Trophoblast cell (in vitro differentiated cells and primary cell): ENCODE measurements at regions not wholly inside any gene's neighbourhood (a gene's known extent, or its start where the extent isn't known, plus 50 kb on each side); places are given as distances from the start of the nearest gene placed in this dataset.

Experiments used
- DNase-seq, 2 donors: peaks; one replicate each; pipeline ENCODE4 v3.0.0-alpha.2; 2016
- H2AFZ ChIP-seq: 2 replicates; pipeline ENCODE4 v1.6.1; 2013; ENCODE audit warnings: low read length, moderate library complexity, mild to moderate bottlenecking; ENCODE audit not compliant: insufficient read depth, poor library complexity
- H2AK5ac ChIP-seq: 2 replicates; pipeline ENCODE4 v1.6.1; 2013; ENCODE audit warnings: mild to moderate bottlenecking, low read length
- H2BK120ac ChIP-seq: 2 replicates; pipeline ENCODE4 v1.6.1; 2013; ENCODE audit warnings: low read length, mild to moderate bottlenecking, moderate library complexity; ENCODE audit not compliant: insufficient read depth, poor library complexity
- H2BK12ac ChIP-seq: 2 replicates; pipeline ENCODE4 v1.6.1; 2013; ENCODE audit warnings: mild to moderate bottlenecking, low read length, moderate library complexity
- H2BK5ac ChIP-seq: 2 replicates; pipeline ENCODE4 v1.6.1; 2013; ENCODE audit warnings: low read length, low read depth, moderate library complexity, mild to moderate bottlenecking; ENCODE audit not compliant: poor library complexity
- H3K14ac ChIP-seq: 2 replicates; pipeline ENCODE4 v1.6.1; 2013; ENCODE audit warnings: mild to moderate bottlenecking, low read length
- H3K18ac ChIP-seq: 2 replicates; pipeline ENCODE4 v1.6.1; 2013; ENCODE audit warnings: mild to moderate bottlenecking, low read length
- H3K23ac ChIP-seq: 2 replicates; pipeline ENCODE4 v1.6.1; 2013; ENCODE audit warnings: low read length
- H3K27ac ChIP-seq: 2 replicates; pipeline ENCODE4 v1.5.1; 2013; ENCODE audit warnings: low read depth, mild to moderate bottlenecking, inconsistent platforms, low read length, moderate library complexity
- H3K27me3 ChIP-seq: 2 replicates; pipeline ENCODE4 v1.6.1; 2013; ENCODE audit warnings: inconsistent platforms, mild to moderate bottlenecking, low read length, moderate library complexity; ENCODE audit not compliant: insufficient read depth
- H3K36me3 ChIP-seq, 2 experiments: 1 replicate in 1 of 2; 2 replicates in 1 of 2; pipeline ENCODE4 v1.6.1; 2013; ENCODE audit warnings: low read length in 2 of 2, mild to moderate bottlenecking in 2 of 2, moderate library complexity in 1 of 2; ENCODE audit not compliant: insufficient read depth in 2 of 2, control insufficient read depth in 1 of 2
- H3K4ac ChIP-seq: 2 replicates; pipeline ENCODE4 v1.6.1; 2013; ENCODE audit warnings: low read depth, mild to moderate bottlenecking, low read length, moderate library complexity
- H3K4me1 ChIP-seq, 2 experiments: 1 replicate in 1 of 2; 2 replicates in 1 of 2; pipeline ENCODE4 v1.6.1; 2013; ENCODE audit warnings: low read length in 2 of 2, mild to moderate bottlenecking in 2 of 2, moderate library complexity in 1 of 2; ENCODE audit not compliant: insufficient read depth in 2 of 2, control insufficient read depth in 1 of 2
- H3K4me2 ChIP-seq: 2 replicates; pipeline ENCODE4 v1.6.1; 2013; ENCODE audit warnings: inconsistent platforms, mild to moderate bottlenecking, low read length, moderate library complexity
- H3K4me3 ChIP-seq: 2 replicates; pipeline ENCODE4 v1.5.1; 2013; ENCODE audit warnings: mild to moderate bottlenecking, low read depth, low read length, inconsistent platforms
- H3K79me1 ChIP-seq: one replicate; pipeline ENCODE4 v1.6.1; 2013; ENCODE audit warnings: low read length
- H3K79me2 ChIP-seq: 2 replicates; pipeline ENCODE4 v1.6.1; 2013; ENCODE audit warnings: low read length, mild to moderate bottlenecking; ENCODE audit not compliant: control insufficient read depth, insufficient read depth, poor library complexity
- H3K9ac ChIP-seq: 2 replicates; pipeline ENCODE4 v1.6.1; 2013; ENCODE audit warnings: mild to moderate bottlenecking, low read length
- H3K9me3 ChIP-seq: 2 replicates; pipeline ENCODE4 v1.6.1; 2013; ENCODE audit warnings: low read depth, mild to moderate bottlenecking, control low read depth, inconsistent platforms, low read length; ENCODE audit not compliant: insufficient read depth
- H4K12ac ChIP-seq: 2 replicates; pipeline ENCODE4 v1.6.1; 2013; ENCODE audit warnings: low read depth, mild to moderate bottlenecking, low read length, moderate library complexity
- H4K8ac ChIP-seq: 2 replicates; pipeline ENCODE4 v1.6.1; 2013; ENCODE audit warnings: low read depth, mild to moderate bottlenecking, low read length, moderate library complexity
- H4K91ac ChIP-seq: one replicate; pipeline ENCODE4 v1.6.1; 2013; ENCODE audit warnings: low read depth, mild to moderate bottlenecking, low read length, moderate library complexity
- WGBS: extraction: QIAGEN DNeasy Blood & Tissue Kit; methylation state at CpG from one replicate; pipeline ENCODE4 v1.1.7; 2013; ENCODE audit warnings: missing lambda C conversion rate; ENCODE audit not compliant: insufficient read length, insufficient coverage; ENCODE audit errors: extremely low coverage; 5-methylcytosine and 5-hydroxymethylcytosine counted together

DNA sequence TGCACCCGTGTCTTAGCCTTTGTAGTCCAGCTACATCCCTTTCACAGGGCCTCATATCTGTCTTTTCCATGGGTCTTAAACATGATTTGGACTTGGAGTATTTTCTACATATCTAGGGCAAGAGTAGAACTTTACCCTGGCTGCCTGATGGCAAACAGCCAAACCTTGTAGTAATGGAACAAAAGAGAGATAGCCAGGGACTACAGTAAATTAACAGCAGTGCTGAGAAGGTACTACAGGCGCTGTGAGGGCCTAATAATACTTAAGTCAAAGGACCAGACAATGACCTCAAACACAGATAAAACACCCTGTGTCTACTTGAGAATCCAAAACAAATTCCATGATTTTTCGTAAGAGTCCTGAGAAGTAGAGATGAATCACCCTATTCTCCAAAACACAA is 111.0 kb upstream of the WDR17 start:
- no peak overlapping the region for H3K27ac ChIP-seq
- H3K9me3 ChIP-seq = no peaks in the 10 kb centered on the region
- no peak overlapping the region for H3K23ac ChIP-seq
- H3K9ac ChIP-seq = no peak overlapping the region
- H3K36me3 ChIP-seq = no peaks in the 10 kb centered on the region
- no peak overlapping the region for H2AK5ac ChIP-seq
- no peak overlapping the region for H4K91ac ChIP-seq
- H4K8ac ChIP-seq = no peak overlapping the region
- no peak overlapping the region for H3K4me3 ChIP-seq
- no peaks in the 10 kb centered on the region for H3K4me1 ChIP-seq
- H4K12ac ChIP-seq = no peak overlapping the region
- no peaks in the 10 kb centered on the region for H3K79me1 ChIP-seq
- no peaks in the 10 kb centered on the region for H3K79me2 ChIP-seq
- no peak overlapping the region for H3K4me2 ChIP-seq
- H2BK120ac ChIP-seq = no peak overlapping the region
- no peak overlapping the region for H3K18ac ChIP-seq
- no peak overlapping the region for H2AFZ ChIP-seq
- peak in 1 of 2 donors; percentile 12 for DNase-seq
- no CpG with 5 or more reads among the region's 3 CpGs for whole genome bisulfite sequencing
- no peak overlapping the region for H2BK5ac ChIP-seq
- no peak overlapping the region for H3K4ac ChIP-seq
- H2BK12ac ChIP-seq = no peak overlapping the region
- H3K14ac ChIP-seq = no peak overlapping the region
- H3K27me3 ChIP-seq = no peaks in the 10 kb centered on the region

DNA sequence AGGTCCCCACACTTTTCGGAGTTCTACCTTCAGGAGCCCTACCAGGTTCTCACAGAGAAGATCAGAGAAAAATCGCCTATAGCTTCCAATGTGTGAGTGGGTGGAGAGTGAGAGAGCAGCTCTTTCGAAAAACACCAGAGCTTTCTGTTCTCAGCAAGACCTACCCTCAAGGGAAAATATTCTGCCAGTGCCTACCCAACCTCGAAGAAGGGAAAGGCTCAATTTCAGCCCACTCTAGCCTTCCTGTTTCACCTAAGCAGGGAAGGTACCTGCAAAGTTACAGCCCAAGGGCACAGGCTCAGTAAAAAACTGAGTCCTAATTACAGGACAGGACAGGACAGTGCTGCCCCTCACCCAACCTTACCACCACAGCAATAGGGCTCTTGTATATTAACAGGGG is 104.0 kb upstream of the WDR17 start:
- no peaks in the 10 kb centered on the region for H3K79me1 ChIP-seq
- WGBS = no CpG with 5 or more reads among the region's 4 CpGs

DNA sequence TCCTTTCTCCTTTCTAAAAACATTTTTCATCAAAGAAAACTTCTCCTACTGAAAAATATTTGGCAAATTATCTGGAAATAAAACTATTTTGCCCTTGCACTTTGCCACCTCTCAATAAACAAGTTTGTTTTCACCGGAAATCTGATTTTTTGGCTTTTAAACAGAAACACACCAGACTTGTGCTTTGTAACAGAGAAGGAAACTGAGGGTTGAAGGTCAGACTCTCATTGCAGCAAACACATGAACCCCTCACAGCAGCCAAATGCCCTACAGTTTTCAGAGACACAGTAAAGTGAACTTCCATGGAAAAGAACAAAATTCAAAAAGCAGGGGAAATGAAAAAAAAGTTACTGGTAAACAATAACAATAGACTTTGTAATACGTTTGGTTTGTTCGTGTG is 95.6 kb upstream of the WDR17 start:
- Histone ChIP-seq H4K91ac (no peak overlapping the region), H3K4me3 (no peak overlapping the region), H3K18ac (no peak overlapping the region), H3K9me3 (no peaks in the 10 kb centered on the region), H3K9ac (no peak overlapping the region), H3K27me3 (no peaks in the 10 kb centered on the region), H3K79me1 (no peaks in the 10 kb centered on the region), H3K23ac (no peak overlapping the region), H3K27ac (no peak overlapping the region), H3K79me2 (no peaks in the 10 kb centered on the region), H3K4ac (no peak overlapping the region), H2BK120ac (no peak overlapping the region), H2AFZ (no peak overlapping the region), H3K4me1 (no peaks in the 10 kb centered on the region), H4K12ac (no peak overlapping the region), H2AK5ac (no peak overlapping the region), H2BK5ac (no peak overlapping the region), H3K4me2 (no peak overlapping the region), H3K36me3 (no peaks in the 10 kb centered on the region), H3K14ac (no peak overlapping the region), H2BK12ac (no peak overlapping the region), H4K8ac (no peak overlapping the region)
- 100% methylated on average over 2 of the region's 3 CpGs for WGBS
- DNase-seq = no peak

More for the DNA sequence above, 104.0 kb upstream of the WDR17 start:
- Histone ChIP-seq H2BK120ac (no peak overlapping the region), H3K4ac (no peak overlapping the region), H3K14ac (no peak overlapping the region), H3K18ac (no peak overlapping the region), H2BK5ac (no peak overlapping the region), H3K36me3 (no peaks in the 10 kb centered on the region), H2AK5ac (no peak overlapping the region), H3K27ac (no peak overlapping the region), H3K4me2 (no peak overlapping the region), H3K4me3 (no peak overlapping the region), H4K91ac (no peak overlapping the region), H4K8ac (no peak overlapping the region), H3K27me3 (no peaks in the 10 kb centered on the region), H3K23ac (no peak overlapping the region), H3K9ac (no peak overlapping the region), H3K9me3 (no peaks in the 10 kb centered on the region), H3K4me1 (no peaks in the 10 kb centered on the region), H2AFZ (no peak overlapping the region), H2BK12ac (no peak overlapping the region), H3K79me2 (no peaks in the 10 kb centered on the region), H4K12ac (no peak overlapping the region)
- no peak for DNase-seq

DNA sequence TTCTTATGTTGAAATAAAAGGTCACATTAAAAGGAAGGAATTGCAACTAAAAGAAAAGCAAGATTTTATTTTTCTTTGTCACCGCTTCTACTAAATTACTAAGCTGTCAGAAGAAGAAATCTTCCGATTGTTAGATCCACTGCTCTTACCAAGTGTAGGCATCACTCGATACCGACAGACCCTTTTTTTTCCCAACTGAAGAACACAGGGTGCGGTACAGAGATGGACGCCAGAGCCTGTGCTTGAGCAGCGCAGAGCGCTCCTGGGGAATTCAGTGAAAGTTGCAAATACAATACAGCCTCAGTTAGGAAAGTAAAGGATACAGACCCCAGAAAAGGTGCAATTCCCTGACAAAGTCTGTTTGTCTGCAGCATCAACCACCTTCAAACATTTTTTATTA is 94.9 kb upstream of the WDR17 start:
- Histone ChIP-seq H4K91ac (no peak overlapping the region), H2BK5ac (no peak overlapping the region), H3K27ac (no peak overlapping the region), H3K4me2 (no peak overlapping the region), H2AFZ (no peak overlapping the region), H2BK12ac (no peak overlapping the region), H3K4ac (no peak overlapping the region), H3K4me3 (no peak overlapping the region), H3K27me3 (no peaks in the 10 kb centered on the region), H3K23ac (no peak overlapping the region), H4K12ac (no peak overlapping the region), H3K14ac (no peak overlapping the region), H3K36me3 (no peaks in the 10 kb centered on the region), H3K4me1 (no peaks in the 10 kb centered on the region), H3K9ac (no peak overlapping the region), H4K8ac (no peak overlapping the region), H2BK120ac (no peak overlapping the region), H3K9me3 (no peaks in the 10 kb centered on the region), H3K79me2 (no peaks in the 10 kb centered on the region), H3K79me1 (no peaks in the 10 kb centered on the region), H3K18ac (no peak overlapping the region), H2AK5ac (no peak overlapping the region)
- DNase-seq = no peak
- no CpG with 5 or more reads among the region's 8 CpGs for WGBS
